GM04503 (cell line): ENCODE measurements at regions not wholly inside any gene's neighbourhood (a gene's known extent, or its start where the extent isn't known, plus 50 kb on each side); places are given as distances from the start of the nearest gene placed in this dataset.
"Not testable (repeated sequence)": the region's sequence is repeated elsewhere in the genome, so short reads cannot be mapped to it uniquely, and the experiment has no call there.

ENCODE experiments used
- DNase-seq: peaks from one replicate; pipeline ENCODE4 v3.0.0-alpha.2; 2012; ENCODE audit warnings: low read depth

GRCh38 chr6:55058682-55059081 lies 115.6 kb upstream of the HCRTR2 start:
- DNase-seq, result no peak

- no peak for DNase-seq
Measured at GRCh38 chr6:55064711-55065420, 109.4 kb upstream of the HCRTR2 start.

- DNase-seq, result peak; percentile 9
Measured at GRCh38 chr6:55069132-55069781, 105.1 kb upstream of the HCRTR2 start.

GRCh38 chr6:55082021-55082420 lies 92.3 kb upstream of the HCRTR2 start:
- no peak for DNase-seq

GRCh38 chr6:55088011-55088410 lies 86.3 kb upstream of the HCRTR2 start:
- DNase-seq, result not testable (repeated sequence)

- no peak for DNase-seq
Measured at GRCh38 chr6:55088902-55089301, 85.4 kb upstream of the HCRTR2 start.

- DNase-seq, result no peak
Measured at GRCh38 chr6:55089325-55089724, 85.0 kb upstream of the HCRTR2 start.

- DNase-seq, result no peak
Measured at GRCh38 chr6:55100686-55101085, 73.6 kb upstream of the HCRTR2 start.

- DNase-seq, result no peak
Measured at GRCh38 chr6:55101157-55101556, 73.2 kb upstream of the HCRTR2 start.

- DNase-seq, result no peak
Measured at GRCh38 chr6:55108134-55109130, 65.9 kb upstream of the HCRTR2 start.

GRCh38 chr6:55117267-55117666 lies 57.0 kb upstream of the HCRTR2 start:
- DNase-seq, result no peak

- not testable (repeated sequence) for DNase-seq
Measured at GRCh38 chr6:55124241-55124640, 50.1 kb upstream of the HCRTR2 start.
